NCI-H748 treated with DMSO at 0.1 percent for 48 hours (cell line): ENCODE measurements at regions not wholly inside any gene's neighbourhood (a gene's known extent, or its start where the extent isn't known, plus 50 kb on each side); places are given as distances from the start of the nearest gene placed in this dataset.
"Not testable (repeated sequence)": the region's sequence is repeated elsewhere in the genome, so short reads cannot be mapped to it uniquely, and the experiment has no call there.

ENCODE experiments used
- DNase-seq: peaks from one replicate; lab custom pipeline; 2025; lab: John Stamatoyannopoulos, UW

DNA sequence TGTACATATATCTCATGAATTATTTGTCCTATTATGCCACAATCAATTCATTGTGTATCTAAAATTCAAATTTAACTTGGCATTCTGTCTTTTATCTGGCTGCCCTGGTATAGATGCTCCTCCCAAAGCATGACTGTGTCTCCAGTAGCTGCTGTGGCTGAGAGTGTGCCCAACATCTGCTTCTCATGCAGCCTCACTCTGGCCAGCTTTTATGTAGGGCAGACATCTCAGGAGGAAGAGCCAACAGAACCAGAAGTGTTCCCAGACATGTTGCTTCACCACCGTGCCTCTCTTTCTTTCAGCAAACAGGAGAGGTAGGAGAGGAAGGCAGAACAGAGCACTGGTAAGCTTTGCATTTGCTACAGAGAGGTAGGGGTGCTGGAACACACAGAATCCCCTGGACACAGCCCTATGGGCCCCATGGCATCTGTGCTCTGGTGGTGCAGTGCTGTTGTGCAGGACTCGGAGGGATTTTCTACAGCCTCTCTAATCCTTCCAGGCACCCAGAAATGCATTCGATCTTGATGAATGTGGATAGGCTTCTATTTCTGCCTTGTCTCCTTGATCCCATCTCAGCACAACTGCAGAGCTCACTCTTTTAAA is 637.1 kb downstream of the UTRN start:
- DNase-seq: no peak

DNA sequence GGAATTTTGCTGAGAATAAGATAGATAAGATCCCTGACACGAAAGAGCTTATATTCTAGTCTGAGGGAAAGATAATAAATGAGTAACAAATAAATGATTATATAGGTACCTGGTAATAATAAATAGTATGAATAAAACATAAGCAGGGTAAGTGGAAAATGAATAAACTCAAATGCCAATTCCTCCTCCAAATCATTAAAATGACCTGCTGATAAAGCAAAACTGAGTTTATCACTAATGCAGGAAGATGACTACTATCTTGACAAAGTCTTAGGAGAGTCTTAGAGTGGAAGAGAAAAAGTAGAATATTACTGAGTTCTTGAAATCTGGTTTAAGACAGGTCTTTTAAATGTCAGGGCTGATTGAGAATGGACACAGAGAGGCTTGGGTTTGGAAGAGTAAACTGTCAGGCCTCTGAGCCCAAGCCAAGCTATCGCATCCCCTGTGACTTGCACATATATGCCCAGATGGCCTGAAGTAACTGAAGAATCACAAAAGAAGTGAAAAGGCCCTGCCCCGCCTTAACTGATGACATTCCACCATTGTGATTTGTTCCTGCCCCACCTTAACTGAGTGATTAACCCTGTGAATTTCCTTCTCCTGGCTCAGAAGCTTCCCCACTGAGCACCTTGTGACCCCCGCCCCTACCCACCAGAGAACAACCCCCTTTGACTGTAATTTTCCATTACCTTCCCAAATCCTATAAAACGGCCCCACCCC is 637.8 kb downstream of the UTRN start:
- not testable (repeated sequence) for DNase-seq

DNA sequence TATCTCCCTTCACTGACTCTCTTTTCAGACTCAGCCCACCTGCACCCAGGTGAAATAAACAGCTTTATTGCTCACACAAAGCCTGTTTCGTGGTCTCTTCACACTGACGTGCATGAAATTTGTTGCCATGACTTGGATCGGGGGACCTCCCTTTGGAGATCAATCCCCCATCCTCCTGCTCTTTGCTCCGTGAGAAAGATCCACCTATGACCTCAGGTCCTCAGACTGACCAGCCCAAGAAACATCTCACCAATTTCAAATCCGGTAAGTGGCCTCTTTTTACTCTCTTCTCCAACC is 638.3 kb downstream of the UTRN start:
- DNase-seq: not testable (repeated sequence)

DNA sequence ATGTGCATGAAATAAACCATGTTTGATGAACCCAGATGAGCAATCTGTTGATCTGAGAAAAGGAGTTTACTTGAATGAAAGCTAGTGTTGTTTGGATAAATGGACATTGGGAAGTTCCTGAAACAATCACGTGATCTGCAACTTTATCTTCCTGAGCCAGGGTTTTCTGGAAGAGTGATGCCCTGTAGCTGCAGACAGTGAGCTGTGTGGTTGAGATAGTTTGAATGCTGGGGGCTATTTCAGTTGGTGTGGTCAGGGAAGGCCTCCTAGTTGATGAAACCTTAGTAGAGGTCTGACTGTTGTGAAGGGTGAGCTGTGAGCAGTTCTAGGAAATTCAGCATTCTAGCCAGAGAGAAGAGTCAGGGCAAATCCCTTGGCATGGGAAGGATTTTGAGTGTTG is 643.7 kb downstream of the UTRN start:
- DNase-seq: no peak

DNA sequence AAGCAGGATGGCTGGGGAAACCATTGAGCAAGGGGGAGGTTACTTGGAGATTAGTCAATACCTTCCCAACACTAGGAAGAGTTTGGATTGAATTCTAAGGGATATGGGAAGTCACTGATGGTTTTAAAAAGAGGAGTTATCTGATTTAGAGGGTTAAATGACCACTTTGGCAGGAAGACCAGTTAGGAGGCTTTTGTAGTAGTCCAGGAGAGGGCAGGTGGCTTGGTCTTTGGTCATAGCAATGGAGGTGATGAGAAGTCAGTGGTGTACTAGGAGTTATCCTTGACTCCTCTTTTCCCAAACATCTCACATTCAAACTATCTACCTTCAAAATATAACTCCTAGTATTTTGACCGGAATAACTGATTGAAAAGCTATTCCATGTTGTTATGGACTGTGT is 644.1 kb downstream of the UTRN start:
- no peak for DNase-seq

DNA sequence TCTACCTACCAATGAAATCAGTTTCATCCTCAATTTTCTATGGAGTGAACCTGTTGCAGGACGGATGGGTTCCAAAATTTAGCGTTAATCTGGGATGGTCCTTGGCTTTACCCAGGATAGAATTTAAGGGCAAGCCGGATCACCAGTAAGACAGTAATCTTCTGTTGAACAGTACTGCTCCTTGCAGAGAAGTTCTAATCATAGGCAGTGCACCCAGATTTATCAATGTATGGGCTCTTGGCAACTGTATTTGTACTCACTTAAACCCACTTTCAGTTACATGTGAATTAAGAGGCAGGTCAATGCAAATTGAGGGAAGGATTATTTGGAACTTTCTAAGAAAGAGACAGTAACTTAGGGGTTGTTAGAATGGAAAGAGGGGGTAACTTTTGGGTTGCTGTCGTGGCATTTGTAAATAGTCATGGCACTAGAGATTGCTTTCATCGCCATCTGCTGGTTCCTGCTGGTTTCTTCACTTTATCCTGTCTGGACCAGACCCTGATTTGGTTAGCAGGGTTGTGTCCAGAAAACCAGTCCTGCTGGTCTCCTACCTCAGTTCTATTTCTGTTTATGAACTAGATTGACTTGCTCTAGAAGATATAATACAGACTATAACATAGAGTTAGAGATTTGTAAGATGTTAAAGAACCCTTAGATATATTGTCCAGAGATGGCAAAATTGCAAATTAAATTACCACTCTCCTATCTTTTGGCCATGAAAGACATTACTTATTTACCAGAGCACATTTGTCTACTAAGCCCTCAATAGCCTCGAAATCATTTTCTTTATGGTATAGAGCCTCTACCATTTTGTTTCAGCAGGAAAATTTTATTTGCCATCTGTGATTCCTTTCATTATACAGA is 646.3 kb downstream of the UTRN start:
- peak; percentile 44 for DNase-seq

DNA sequence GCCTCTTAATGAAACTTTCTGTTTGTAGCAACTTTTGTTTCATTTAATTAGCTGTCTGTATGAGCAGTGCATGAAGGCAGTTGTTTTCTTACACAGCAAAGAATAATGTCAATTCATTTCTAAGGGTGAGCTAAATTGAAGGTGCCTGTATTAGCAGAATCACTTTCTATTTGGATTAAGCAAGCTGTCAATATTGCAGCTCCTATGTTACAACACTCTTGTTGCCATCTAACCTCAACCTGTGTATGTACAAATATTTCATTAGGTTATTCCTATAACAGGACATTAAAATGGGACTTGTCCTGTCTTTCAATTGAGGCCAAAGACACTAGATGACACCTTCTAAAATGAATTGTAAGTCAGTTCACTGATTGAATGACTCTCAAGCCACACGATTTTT is 647.5 kb downstream of the UTRN start:
- no peak for DNase-seq

DNA sequence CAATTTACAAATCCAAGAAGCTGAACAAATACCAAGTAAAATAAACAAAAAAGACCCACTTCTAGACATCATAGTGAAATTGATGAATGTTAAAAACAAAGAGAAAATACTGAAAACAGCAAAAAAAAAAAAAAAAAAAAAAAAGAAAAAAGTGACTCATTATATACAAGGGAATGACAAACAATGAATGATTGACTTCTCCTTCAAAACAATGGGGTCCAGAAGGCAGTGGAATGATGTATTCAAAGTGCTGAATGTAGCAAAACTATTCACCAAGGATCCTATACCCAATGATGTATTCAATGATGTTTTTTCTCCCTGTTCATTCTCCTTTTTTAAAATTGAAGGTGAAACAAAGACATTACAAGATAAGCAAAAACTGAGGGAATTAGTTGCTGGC is 650.0 kb downstream of the UTRN start:
- no peak for DNase-seq

DNA sequence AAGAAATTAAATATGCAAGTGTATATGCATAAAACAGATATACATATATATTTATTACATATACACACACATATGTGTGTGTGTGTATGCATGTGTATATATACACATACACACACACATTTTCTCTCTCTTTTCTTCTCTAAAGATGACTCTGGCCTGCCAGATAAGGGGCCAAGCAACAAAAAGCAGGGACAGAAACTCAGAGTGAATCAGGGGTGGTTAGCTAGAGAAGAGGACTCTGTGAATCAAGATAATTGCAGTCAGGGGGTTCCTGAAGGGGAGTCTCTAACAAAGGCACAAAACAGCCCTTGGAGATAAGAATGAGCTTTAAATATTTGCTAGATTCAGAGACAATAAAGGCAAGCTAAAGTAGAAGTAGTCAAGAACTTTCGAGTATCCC is 650.5 kb downstream of the UTRN start:
- no peak for DNase-seq

DNA sequence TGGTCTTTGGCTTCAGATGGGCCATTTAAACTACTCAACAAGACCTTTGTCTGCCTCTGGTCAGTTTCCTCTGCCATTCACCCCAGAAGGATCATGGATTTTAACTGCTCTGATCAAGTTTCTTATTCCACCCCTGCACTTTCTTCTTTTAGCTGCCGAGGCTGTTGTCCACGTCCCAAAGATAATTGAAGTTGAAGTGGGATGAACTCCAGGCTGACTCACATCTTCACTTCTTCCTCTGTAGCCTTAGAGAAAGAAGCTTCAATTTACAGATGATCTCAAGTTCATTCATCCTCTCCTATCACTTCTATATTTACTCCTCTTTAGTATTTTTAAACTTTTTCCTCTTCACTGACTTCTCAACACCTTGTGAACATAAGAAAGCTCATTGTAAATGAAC is 651.6 kb downstream of the UTRN start:
- no peak for DNase-seq

DNA sequence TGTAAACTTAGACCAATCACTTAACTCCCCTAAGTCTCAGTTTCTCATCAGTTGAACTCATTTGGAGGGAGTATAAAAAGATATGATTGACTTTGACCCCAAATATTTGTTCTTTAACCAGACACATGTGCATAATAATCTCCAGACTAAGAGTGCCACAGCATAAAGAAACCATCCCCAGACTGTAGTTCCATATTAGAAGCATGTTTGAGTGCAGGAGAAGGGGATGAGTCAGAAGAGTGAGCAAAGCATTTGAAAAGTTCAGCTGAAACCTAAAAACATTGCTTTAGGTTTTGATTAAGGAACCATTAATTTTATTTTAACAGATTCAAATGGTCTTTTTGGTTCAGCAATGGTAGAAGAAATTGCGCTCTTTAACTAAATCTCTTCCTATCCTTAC is 654.8 kb downstream of the UTRN start:
- no peak for DNase-seq

DNA sequence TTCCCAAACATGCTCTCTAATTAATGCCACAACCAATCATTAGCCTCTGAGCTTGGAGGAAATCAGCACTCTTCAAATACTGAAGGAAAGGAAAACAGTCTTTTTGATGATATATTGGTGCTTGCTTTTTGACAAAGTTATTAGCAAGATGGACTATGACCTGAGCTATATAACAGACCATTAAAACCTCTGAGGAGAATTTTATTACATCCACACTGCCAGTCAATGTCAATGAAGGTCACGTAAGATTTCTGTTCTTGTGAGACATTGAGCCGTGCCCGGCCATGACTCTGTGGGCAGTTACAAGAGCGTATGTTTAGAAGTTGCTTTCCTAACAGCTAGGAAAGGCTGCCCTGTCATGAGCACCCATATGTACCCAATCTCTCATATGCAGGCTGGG is 659.0 kb downstream of the UTRN start:
- no peak for DNase-seq

DNA sequence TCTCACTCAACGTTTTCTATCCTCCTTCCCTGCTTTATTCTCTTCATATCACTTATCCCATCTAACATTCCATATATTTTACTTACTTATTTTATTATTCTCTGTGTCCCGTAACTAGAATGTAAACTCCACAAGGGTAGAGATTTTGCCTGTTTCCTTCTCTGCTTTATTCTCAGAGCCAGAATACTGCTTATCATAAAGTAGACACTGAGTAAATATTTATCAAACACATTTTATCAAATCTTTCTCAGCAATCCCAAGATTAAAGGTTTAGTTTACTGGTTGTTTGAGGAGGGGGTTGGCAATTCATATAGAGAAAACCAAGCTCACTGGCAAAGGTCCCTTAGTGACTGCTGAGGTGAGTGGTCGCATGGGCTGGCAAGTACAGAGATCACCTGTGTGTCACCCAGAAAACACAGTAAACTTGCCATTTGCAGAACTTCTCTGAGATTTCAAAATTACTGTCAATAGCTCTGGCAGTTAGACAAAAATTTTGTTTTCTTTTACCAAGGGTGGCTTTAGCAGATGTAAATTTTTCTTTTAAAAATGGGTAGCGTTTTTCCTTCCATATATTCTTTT is 662.4 kb downstream of the UTRN start:
- no peak for DNase-seq

DNA sequence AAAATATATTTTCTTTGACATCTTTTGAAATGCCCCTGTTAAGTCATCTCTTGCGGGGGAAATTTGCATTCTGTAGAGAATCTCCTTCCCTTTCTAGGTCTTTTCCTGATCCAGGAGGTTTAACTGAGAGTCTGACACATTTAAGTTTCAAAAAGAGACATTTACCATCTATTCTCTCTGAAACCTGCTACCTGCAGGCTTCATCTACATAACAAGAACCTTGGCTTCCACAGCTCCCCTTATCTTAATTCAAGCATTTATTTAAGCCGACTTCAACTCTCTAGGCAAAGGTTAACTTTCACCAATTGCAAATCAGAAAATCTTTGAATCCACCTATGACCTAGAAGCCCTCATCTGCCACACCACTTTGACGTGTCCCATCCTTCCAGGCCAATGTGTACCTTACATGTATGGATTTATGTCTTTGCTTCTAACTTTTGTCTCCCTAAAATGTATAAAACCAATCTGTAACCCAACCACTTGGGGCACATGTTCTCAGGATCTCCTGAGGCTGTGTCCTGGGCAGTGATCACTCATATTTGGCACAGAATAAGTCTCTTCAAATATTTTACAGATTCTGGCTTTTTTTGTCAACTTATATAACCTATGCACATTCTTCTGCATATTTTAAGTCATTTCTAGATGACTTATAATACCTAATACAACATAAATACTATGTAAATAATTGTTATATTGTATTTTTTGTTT is 666.7 kb downstream of the UTRN start:
- no peak for DNase-seq

DNA sequence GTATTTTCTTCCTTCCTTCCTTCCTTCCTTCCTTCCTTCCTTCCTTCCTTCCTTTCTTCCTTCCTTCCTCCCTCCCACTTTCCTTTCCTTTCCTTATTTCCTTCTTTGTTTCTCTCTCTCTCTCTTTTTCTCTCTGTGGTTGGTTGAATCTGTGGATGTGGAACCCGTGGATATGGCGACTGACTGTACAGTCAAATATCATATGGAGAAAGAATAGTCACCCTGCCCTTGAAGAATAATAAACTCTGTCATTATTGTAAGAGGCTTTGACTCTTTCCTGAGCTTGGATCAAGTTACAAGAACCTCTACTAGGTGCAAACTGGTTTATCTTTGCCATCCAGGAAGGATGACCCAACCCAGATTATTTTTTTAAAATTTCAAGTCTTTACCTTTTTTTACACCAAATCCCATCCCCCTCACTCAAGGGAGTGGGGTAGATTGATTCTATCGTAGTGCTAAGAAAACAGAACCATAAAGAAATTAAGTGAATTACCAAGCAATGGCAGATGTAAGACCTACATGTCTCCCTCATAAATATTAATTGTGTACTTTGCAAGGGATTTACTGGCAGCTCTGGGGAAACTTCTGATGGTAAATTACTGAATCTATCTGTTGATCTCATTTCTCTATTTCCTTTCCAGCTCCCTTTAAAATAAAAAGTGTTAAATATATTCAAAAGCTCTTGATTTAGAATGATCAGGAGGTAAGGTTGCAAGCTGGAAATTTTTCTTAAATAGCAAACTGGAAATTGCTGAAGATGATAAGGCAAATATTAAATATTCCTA is 667.5 kb downstream of the UTRN start:
- no peak for DNase-seq

DNA sequence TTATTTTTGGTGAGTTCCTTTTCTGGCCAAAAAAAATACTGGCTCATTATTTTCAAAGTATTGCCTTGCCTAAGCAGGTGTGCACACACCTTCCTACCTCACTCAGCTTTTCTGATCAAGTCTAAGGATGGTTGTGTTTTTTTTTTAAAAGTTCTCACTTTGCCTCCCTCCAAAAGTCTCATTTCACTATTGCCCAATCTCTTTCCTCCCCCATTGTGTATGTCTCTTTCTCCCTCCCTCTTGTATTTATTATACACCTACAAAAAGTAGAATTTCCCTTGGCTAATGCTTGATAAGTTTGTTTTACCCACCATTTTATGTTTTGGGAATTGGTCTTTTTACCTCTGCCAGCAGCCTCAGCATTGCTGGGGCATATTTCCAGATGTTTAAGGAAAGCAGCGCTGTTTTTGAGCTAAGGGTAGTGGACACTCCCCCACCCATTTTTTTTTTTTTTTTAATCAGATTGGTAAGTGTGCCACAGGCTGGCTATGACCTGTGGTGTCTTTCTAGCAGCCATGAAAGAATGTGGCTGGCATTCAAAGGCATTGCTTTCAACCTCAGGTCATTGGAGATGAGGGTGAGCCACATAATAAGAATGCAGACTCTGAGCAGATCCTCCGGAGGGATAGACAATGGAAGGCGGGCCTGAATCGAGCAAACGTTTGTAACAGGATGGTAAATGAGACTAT is 668.6 kb downstream of the UTRN start:
- no peak for DNase-seq

DNA sequence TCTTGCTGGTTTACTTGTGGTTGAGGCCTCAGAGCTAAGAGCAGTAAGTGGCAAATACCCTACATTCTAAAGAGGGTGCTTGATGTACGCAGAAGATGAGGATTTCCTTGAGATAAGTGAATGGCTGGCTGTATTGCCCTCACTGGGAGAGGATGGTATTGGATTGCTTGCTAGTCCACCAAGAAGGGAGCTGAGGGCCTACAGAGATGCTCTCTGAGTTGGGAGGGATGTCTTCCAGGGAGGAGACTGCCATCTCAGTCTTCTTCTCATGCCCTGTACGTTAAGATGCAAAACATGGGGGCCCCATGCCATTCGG is 669.1 kb downstream of the UTRN start:
- DNase-seq: no peak

DNA sequence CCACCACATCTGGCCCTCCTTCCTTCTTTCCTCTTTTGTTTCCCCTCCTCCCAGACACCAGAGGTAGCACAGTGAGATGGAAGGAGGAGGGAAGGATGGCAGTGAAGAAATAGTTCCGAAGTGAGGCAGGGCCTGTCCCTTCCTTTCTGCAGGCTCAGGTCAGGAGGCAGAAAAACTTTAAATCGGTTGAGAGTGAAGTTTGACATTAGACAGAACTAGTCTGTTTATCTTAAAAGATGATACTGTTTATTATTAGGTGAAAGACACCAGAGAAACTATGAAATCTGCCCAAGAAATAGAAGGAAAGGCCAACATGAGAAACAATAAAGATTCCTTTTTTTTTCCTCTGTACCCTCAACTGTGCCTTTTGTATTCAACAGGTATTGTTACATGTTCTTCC is 670.3 kb downstream of the UTRN start:
- no peak for DNase-seq

DNA sequence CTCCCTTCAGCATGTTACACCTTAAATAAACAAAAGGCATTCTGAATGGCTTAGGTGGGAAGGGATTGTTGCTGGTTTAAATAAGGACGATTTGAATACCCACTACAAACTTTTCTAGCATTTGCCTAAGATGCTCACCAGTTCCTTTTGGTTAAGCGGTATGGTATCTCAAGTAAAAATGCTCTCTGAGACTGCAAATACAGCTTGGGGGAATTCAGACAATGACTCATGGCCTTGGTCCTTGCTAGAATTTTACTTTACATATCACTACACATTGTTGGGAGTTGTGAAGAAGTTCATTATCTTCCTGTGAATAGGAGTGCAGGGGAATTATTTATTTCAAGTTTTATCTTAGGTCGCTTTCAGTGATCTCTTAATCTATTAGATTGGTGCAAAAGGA is 670.7 kb downstream of the UTRN start:
- no peak for DNase-seq

DNA sequence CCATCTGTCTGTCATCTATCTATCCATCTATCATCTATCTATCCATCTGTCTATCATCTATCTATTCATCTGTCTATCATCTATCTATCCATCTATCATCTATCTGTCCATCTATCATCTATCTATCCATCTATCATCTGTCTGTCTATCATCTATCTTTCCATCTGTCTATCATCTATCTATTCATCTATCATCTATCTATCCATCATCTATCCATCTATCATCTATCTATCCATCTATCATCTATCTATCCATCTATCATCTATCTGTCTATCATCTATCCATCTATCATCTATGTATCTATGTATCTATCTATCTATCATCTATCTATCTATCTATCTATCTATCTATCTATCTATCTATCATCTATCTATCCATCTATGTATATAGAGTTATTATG is 671.6 kb downstream of the UTRN start:
- DNase-seq: not testable (repeated sequence)
